Breast epithelium (tissue), 3 donors: ENCODE measurements at regions not wholly inside any gene's neighbourhood (a gene's known extent, or its start where the extent isn't known, plus 50 kb on each side); places are given as distances from the start of the nearest gene placed in this dataset.

Source experiments
- CTCF ChIP-seq, 3 donors: fragments of 450-650 bp; IDR thresholded peaks; one replicate each; pipeline ENCODE4 v1.5.1; 2016 to 2017; ENCODE audit warnings: antibody characterized with exemption in 3 of 3, mild to moderate bottlenecking in 3 of 3, moderate library complexity in 3 of 3
- POLR2A ChIP-seq: fragments of 450-650 bp; IDR thresholded peaks from one replicate; pipeline ENCODE4 v1.6.1; 2016; ENCODE audit warnings: antibody characterized with exemption, mild to moderate bottlenecking, moderate library complexity
- POLR2AphosphoS5 ChIP-seq, 3 donors: sonication (generic); formaldehyde crosslinking; IDR thresholded peaks; one replicate each; pipeline ENCODE4 v1.6.1; 2017; ENCODE audit warnings: antibody characterized with exemption in 3 of 3

GRCh38 chr9:19936598-19936997 lies 147.8 kb upstream of the SLC24A2 start:
- TF ChIP-seq POLR2A (no peak), CTCF (IDR thresholded peaks at IDR 0.05) (no peak), POLR2AphosphoS5 (IDR thresholded peaks at IDR 0.05) (no peak)
